ENCODE measurements at regions not wholly inside any gene's neighbourhood (a gene's known extent, or its start where the extent isn't known, plus 50 kb on each side); places are given as distances from the start of the nearest gene placed in this dataset.

DNA sequence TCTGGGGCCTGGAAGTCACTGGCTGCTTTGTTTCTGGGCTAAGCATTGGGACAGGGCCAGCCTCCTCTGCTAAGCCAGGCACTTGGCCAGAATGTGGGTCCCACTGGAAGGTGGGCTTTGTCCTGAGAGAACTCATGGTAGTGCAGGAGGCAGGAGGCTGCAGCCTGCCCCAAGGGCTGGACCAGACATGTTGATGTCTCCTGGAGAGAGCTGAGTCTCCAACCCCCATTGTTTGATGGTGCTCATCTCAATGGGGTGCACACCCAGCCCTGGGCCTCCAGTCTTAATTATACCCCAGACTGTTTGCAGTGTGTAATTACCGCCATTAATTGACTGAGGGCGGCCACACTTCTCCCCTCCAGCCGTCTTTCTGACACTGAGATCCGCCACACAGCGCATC lies 220.5 kb upstream of the PMEPA1 start:
- Histone ChIP-seq H3K36me3 (ENCODE audit: control insufficient read depth in 2 of 3, insufficient read depth in 3 of 3, low read length in 3 of 3) (no peaks in the 10 kb centered on the region), H3K9me3 (ENCODE audit: control insufficient read depth in 2 of 3, insufficient read depth in 1 of 3, low read length in 3 of 3) (peaks cover 0 to 3% (median 0%) of the 10 kb centered on the region in 3 donors), H3K4me1 (ENCODE audit: control insufficient read depth in 2 of 3, insufficient read depth in 2 of 3, low read depth in 1 of 3, low read length in 3 of 3) (no peaks in the 10 kb centered on the region), H3K9ac (ENCODE audit: low read length in 3 of 3) (no peak overlapping the region), H3K27me3 (ENCODE audit: control insufficient read depth, insufficient read depth, low read length) (no peaks in the 10 kb centered on the region), H3K27ac (ENCODE audit: low read depth in 2 of 2, low read length in 2 of 2) (no peak overlapping the region), H3K4me3 (ENCODE audit: low read length in 3 of 3) (no peak overlapping the region)
- TF ChIP-seq, protein P1, sequence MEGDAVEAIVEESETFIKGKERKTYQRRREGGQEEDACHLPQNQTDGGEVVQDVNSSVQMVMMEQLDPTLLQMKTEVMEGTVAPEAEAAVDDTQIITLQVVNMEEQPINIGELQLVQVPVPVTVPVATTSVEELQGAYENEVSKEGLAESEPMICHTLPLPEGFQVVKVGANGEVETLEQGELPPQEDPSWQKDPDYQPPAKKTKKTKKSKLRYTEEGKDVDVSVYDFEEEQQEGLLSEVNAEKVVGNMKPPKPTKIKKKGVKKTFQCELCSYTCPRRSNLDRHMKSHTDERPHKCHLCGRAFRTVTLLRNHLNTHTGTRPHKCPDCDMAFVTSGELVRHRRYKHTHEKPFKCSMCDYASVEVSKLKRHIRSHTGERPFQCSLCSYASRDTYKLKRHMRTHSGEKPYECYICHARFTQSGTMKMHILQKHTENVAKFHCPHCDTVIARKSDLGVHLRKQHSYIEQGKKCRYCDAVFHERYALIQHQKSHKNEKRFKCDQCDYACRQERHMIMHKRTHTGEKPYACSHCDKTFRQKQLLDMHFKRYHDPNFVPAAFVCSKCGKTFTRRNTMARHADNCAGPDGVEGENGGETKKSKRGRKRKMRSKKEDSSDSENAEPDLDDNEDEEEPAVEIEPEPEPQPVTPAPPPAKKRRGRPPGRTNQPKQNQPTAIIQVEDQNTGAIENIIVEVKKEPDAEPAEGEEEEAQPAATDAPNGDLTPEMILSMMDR (IDR thresholded peaks at IDR 0.05; ENCODE audit: borderline replicate concordance, extremely low read depth, insufficient read depth), result no peak
- intact Hi-C loops (cut with DNase I), result no loop called here
- DNase-seq (no peak), FAIRE-seq (no peak)

DNA sequence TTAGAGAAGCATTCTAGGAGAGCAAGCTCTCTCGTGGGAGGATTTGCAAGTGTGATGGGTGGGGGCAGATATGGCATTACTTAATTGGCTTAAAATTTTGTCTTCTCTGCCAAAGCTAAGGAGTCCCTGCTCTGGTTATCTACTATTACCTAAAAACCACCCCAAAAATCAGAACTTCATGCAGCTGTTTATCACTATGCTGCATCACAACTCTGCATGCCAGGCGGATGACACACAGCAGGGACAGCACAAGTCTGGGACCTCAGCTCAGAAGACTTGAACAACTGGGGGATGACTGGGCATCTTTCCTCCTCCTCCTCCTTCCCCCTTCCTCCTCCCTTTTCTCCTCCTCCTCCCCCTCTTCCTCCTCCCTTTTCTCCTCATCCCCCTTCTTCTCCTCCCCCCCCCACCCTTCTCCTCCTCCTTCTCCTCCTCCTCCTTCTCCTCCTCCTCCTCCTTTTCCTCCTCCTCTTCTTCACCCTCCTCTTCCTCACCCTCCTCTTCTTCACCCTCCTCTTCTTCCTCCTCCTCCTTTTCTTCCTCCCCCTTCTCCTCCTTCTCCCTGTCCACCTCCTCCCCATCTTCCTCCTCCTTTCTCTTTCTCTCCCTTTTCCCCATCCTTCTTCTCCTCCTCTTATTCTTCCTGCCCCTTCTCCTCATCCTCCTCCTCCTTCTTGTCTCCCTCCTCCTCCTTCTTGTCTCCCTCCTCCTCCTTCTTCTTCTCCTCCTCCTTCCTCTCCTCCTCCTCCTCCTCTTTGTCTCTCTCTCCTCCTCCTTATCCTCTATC lies 218.6 kb upstream of the PMEPA1 start:
- Histone ChIP-seq H3K9ac (ENCODE audit: low read length in 3 of 3) (no peak overlapping the region), H3K9me3 (ENCODE audit: control insufficient read depth in 2 of 3, insufficient read depth in 1 of 3, low read length in 3 of 3) (peaks cover 0 to 3% (median 0%) of the 10 kb centered on the region in 3 donors), H3K27ac (ENCODE audit: low read depth in 2 of 2, low read length in 2 of 2) (no peak overlapping the region), H3K27me3 (ENCODE audit: control insufficient read depth, insufficient read depth, low read length) (no peaks in the 10 kb centered on the region), H3K4me1 (ENCODE audit: control insufficient read depth in 2 of 3, insufficient read depth in 2 of 3, low read depth in 1 of 3, low read length in 3 of 3) (no peaks in the 10 kb centered on the region), H3K4me3 (ENCODE audit: low read length in 3 of 3) (no peak overlapping the region), H3K36me3 (ENCODE audit: control insufficient read depth in 2 of 3, insufficient read depth in 3 of 3, low read length in 3 of 3) (no peaks in the 10 kb centered on the region)
- intact Hi-C loops (cut with DNase I), result no loop called here
- TF ChIP-seq, protein P1 (IDR thresholded peaks at IDR 0.05; ENCODE audit: borderline replicate concordance, extremely low read depth, insufficient read depth), result no peak
- FAIRE-seq, result no peak
- no peak for DNase-seq

DNA sequence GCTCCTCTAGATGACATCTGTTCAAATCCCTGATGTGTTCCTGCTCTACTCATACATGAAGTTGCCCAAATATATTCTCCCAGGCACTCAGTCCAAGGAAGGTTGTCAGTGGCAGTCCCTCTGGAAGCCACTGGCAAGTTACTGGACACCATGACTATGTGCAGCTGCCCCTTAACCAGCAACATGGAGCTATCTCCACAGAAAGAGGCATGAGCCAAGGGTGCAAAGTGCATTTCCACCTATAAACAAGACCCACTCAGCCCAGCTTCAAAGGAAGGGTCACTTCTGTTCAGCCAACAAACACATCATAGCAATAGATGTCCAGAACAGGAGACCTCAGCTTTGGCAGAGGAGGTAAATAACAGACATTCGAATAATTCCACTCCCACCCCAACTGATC lies 217.6 kb upstream of the PMEPA1 start:
- Histone ChIP-seq H3K4me1 (ENCODE audit: control insufficient read depth in 2 of 3, insufficient read depth in 2 of 3, low read depth in 1 of 3, low read length in 3 of 3) (no peaks in the 10 kb centered on the region), H3K9ac (ENCODE audit: low read length in 3 of 3) (no peak overlapping the region), H3K4me3 (ENCODE audit: low read length in 3 of 3) (no peak overlapping the region), H3K9me3 (ENCODE audit: control insufficient read depth in 2 of 3, insufficient read depth in 1 of 3, low read length in 3 of 3) (peaks cover 0 to 3% (median 0%) of the 10 kb centered on the region in 3 donors), H3K27ac (ENCODE audit: low read depth in 2 of 2, low read length in 2 of 2) (no peak overlapping the region), H3K36me3 (ENCODE audit: control insufficient read depth in 2 of 3, insufficient read depth in 3 of 3, low read length in 3 of 3) (no peaks in the 10 kb centered on the region), H3K27me3 (ENCODE audit: control insufficient read depth, insufficient read depth, low read length) (no peaks in the 10 kb centered on the region)
- no peak for DNase-seq
- no peak for FAIRE-seq
- TF ChIP-seq, protein P1 (IDR thresholded peaks at IDR 0.05; ENCODE audit: borderline replicate concordance, extremely low read depth, insufficient read depth), result no peak
- intact Hi-C loops (cut with DNase I), result no loop called here

All from kidney (tissue), 13 donors.